GM12864 (cell line): ENCODE measurements at regions not wholly inside any gene's neighbourhood (a gene's known extent, or its start where the extent isn't known, plus 50 kb on each side); places are given as distances from the start of the nearest gene placed in this dataset.

ENCODE experiments used
- DNase-seq: peaks from one replicate; pipeline ENCODE4 v3.0.0-alpha.2; 2011; ENCODE audit warnings: low read depth
- H3K4me3 ChIP-seq: 2 replicates; pipeline ENCODE4 v1.5.1; 2011; ENCODE audit warnings: mild to moderate bottlenecking, low read depth, low read length, control low read depth
- CTCF ChIP-seq: IDR thresholded peaks from 2 replicates; pipeline ENCODE4 v1.5.1; 2011; ENCODE audit warnings: low read depth, mild to moderate bottlenecking, moderate library complexity, low read length, control low read depth, inconsistent platforms; ENCODE audit errors: missing control alignments

GRCh38 chr3:194043516-194043915 lies 92.4 kb upstream of the HES1 start:
- DNase-seq, result no peak
- TF ChIP-seq CTCF, result no peak
- no peak overlapping the region for H3K4me3 ChIP-seq

- peak; percentile 48 for DNase-seq
- no peak overlapping the region for H3K4me3 ChIP-seq
- TF ChIP-seq CTCF, result no peak
Observed at GRCh38 chr3:194045289-194045688, 90.7 kb upstream of the HES1 start.

GRCh38 chr3:194045919-194046318 lies 90.0 kb upstream of the HES1 start:
- TF ChIP-seq CTCF, result no peak
- no peak overlapping the region for H3K4me3 ChIP-seq
- no peak for DNase-seq

- no peak for TF ChIP-seq CTCF
- no peak overlapping the region for H3K4me3 ChIP-seq
- no peak for DNase-seq
Observed at GRCh38 chr3:194046531-194046930, 89.4 kb upstream of the HES1 start.

GRCh38 chr3:194046995-194047645 lies 88.8 kb upstream of the HES1 start:
- no peak for DNase-seq
- no peak for TF ChIP-seq CTCF
- no peak overlapping the region for H3K4me3 ChIP-seq

- TF ChIP-seq CTCF, result no peak
- DNase-seq, result no peak
- H3K4me3 ChIP-seq, result no peak overlapping the region
Observed at GRCh38 chr3:194049394-194049793, 86.6 kb upstream of the HES1 start.

- DNase-seq, result no peak
- no peak overlapping the region for H3K4me3 ChIP-seq
- no peak for TF ChIP-seq CTCF
Observed at GRCh38 chr3:194050782-194051320, 85.1 kb upstream of the HES1 start.
